ENCODE measurements at regions not wholly inside any gene's neighbourhood (a gene's known extent, or its start where the extent isn't known, plus 50 kb on each side); places are given as distances from the start of the nearest gene placed in this dataset.

DNA sequence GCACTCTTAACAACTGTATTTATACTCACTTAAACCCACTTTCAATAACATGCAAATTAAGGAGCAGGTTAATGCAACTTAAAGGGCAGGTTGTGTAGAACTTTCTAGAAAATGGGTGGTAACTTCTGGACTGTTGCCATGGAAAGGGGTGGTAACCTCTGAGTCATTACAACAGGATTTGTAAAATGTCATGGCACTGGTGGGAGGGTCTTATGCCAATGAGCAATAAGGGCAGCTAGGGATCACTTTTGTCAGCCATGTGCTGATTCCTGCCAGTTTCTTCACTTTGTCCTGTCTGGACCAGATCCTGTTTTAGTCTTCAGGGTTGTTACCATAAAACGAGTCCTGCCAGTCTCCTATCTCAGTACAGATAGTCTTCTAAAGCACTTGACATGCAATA lies 560.5 kb upstream of the PTCHD4 start:
- Histone ChIP-seq H3K36me3 (no peaks in the 10 kb centered on the region), H3K27ac (no peak overlapping the region), H3K4me1 (no peaks in the 10 kb centered on the region), H3K27me3 (no peaks in the 10 kb centered on the region), H3K9me3 (no peaks in the 10 kb centered on the region), H3K4me3 (no peak overlapping the region)
- TF ChIP-seq EP300 (IDR thresholded peaks at IDR 0.05): no peak
- TF ChIP-seq POLR2A (IDR thresholded peaks at IDR 0.05): no peak
- TF ChIP-seq, protein P1, sequence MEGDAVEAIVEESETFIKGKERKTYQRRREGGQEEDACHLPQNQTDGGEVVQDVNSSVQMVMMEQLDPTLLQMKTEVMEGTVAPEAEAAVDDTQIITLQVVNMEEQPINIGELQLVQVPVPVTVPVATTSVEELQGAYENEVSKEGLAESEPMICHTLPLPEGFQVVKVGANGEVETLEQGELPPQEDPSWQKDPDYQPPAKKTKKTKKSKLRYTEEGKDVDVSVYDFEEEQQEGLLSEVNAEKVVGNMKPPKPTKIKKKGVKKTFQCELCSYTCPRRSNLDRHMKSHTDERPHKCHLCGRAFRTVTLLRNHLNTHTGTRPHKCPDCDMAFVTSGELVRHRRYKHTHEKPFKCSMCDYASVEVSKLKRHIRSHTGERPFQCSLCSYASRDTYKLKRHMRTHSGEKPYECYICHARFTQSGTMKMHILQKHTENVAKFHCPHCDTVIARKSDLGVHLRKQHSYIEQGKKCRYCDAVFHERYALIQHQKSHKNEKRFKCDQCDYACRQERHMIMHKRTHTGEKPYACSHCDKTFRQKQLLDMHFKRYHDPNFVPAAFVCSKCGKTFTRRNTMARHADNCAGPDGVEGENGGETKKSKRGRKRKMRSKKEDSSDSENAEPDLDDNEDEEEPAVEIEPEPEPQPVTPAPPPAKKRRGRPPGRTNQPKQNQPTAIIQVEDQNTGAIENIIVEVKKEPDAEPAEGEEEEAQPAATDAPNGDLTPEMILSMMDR (IDR thresholded peaks at IDR 0.05): no peak
- no peak for TF ChIP-seq POLR2AphosphoS5 (IDR thresholded peaks at IDR 0.05)
- DNase-seq: no peak
- no peak for ATAC-seq (ENCODE audit: low FRiP score in 2 of 2)
- 63 to 73% methylated on average over 1 of the region's 1 CpG for WGBS, 2 donors

DNA sequence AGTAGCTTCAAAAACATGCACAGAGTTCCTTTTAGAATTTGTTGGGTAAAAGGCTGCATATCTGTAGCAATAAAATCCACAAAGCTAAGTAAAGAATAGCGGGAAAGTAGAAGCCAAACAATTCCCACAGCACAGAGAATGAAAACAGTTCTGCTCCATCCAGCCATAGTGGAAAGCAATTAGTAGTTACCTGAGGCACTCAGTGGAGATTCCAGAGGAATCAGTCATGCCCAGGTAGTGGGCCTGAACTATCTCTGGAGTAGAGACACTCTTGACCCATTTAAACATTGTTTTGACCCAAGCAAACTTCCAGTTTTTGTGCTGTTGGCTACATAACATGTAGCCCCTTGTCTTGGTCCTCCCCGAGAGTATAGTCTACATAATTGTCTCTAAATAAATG lies 559.5 kb upstream of the PTCHD4 start:
- Histone ChIP-seq H3K9me3 (no peaks in the 10 kb centered on the region), H3K4me3 (no peak overlapping the region), H3K4me1 (no peaks in the 10 kb centered on the region), H3K27ac (no peak overlapping the region), H3K36me3 (no peaks in the 10 kb centered on the region), H3K27me3 (no peaks in the 10 kb centered on the region)
- WGBS, 2 donors: 87 to 94% methylated on average over 2 of the region's 2 CpGs
- ATAC-seq (ENCODE audit: low FRiP score in 2 of 2) (no peak), DNase-seq (no peak)
- TF ChIP-seq POLR2AphosphoS5 (IDR thresholded peaks at IDR 0.05): no peak
- TF ChIP-seq EP300 (IDR thresholded peaks at IDR 0.05): no peak
- TF ChIP-seq, protein P1 (IDR thresholded peaks at IDR 0.05): no peak
- TF ChIP-seq POLR2A (IDR thresholded peaks at IDR 0.05): no peak

DNA sequence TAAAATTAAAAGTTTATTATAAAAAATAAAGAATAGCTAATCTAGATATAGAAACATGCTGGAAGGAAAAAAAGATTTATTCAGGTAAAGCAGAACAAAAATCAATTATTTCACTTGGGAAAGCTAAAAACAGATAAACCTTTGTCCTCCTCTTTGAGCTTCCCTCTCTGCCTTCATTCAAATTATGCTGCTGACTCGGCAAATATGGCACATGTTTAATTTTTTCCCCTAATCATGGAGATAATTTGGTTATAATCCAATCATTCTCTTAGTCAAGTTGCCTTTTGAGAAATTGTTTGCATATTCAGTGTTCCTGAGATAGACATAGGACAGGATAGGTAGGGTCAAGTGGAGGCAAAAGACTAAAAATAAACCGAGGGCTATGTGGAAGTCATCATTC lies 556.8 kb upstream of the PTCHD4 start:
- ATAC-seq (ENCODE audit: low FRiP score in 2 of 2): no peak
- no peak overlapping the region for H3K27ac ChIP-seq
- DNase-seq: no peak
- TF ChIP-seq EP300 (IDR thresholded peaks at IDR 0.05): no peak
- TF ChIP-seq POLR2A (IDR thresholded peaks at IDR 0.05): no peak
- TF ChIP-seq, protein P1 (IDR thresholded peaks at IDR 0.05): no peak
- TF ChIP-seq POLR2AphosphoS5 (IDR thresholded peaks at IDR 0.05): no peak
- H3K9me3 ChIP-seq: no peaks in the 10 kb centered on the region
- no peaks in the 10 kb centered on the region for H3K4me1 ChIP-seq
- WGBS, 2 donors: 66 to 71% methylated on average over 2 of the region's 2 CpGs
- H3K27me3 ChIP-seq: no peaks in the 10 kb centered on the region
- H3K4me3 ChIP-seq: no peak overlapping the region
- no peaks in the 10 kb centered on the region for H3K36me3 ChIP-seq

- no peaks in the 10 kb centered on the region for H3K27me3 ChIP-seq
- H3K4me1 ChIP-seq: no peaks in the 10 kb centered on the region
- no peaks in the 10 kb centered on the region for H3K9me3 ChIP-seq
- TF ChIP-seq EP300 (IDR thresholded peaks at IDR 0.05) (no peak), POLR2A (IDR thresholded peaks at IDR 0.05) (no peak), POLR2AphosphoS5 (IDR thresholded peaks at IDR 0.05) (no peak)
- TF ChIP-seq, protein P1 (IDR thresholded peaks at IDR 0.05): no peak
- DNase-seq (no peak), ATAC-seq (ENCODE audit: low FRiP score in 2 of 2) (no peak)
- 74 to 80% methylated on average over 3 of the region's 3 CpGs for WGBS, 2 donors
- H3K36me3 ChIP-seq: no peaks in the 10 kb centered on the region
- no peak overlapping the region for H3K4me3 ChIP-seq
- no peak overlapping the region for H3K27ac ChIP-seq
Measured at GRCh38 chr6:48664826-48665225, 553.8 kb upstream of the PTCHD4 start.

DNA sequence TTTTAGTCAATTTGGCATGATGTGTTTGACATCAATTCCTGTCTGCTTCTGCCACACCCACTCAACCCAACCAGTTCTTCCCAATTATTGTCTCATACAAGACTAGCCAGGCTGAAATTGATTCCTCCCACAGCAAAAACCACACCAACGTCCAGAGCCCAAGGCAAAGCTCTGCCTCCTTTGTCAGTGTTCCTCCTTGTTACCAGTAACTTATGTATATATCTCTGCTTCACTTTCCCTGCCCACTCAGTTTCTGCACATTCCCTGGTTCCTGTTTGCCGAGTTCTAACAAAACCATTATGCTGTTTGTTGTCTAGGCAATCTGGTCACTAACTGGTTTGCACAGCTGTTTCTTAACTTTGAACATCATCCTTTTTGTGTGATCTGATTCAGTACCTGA lies 547.9 kb upstream of the PTCHD4 start:
- Histone ChIP-seq H3K9me3 (no peaks in the 10 kb centered on the region), H3K27me3 (no peaks in the 10 kb centered on the region), H3K4me3 (no peak overlapping the region), H3K27ac (no peak overlapping the region), H3K36me3 (no peaks in the 10 kb centered on the region), H3K4me1 (no peaks in the 10 kb centered on the region)
- TF ChIP-seq, protein P1 (IDR thresholded peaks at IDR 0.05): no peak
- TF ChIP-seq POLR2AphosphoS5 (IDR thresholded peaks at IDR 0.05) (no peak), POLR2A (IDR thresholded peaks at IDR 0.05) (no peak), EP300 (IDR thresholded peaks at IDR 0.05) (no peak)
- 44% methylated on average over 2 of the region's 2 CpGs for WGBS, 2 donors
- ATAC-seq (ENCODE audit: low FRiP score in 2 of 2) (no peak), DNase-seq (no peak)
